Left ventricle myocardium inferior (tissue), 1 donor: ENCODE measurements at regions not wholly inside any gene's neighbourhood (a gene's known extent, or its start where the extent isn't known, plus 50 kb on each side); places are given as distances from the start of the nearest gene placed in this dataset.

Experiments
- DNase-seq: peaks from one replicate; pipeline ENCODE4 v3.0.0-alpha.2; 2020
- H3K27ac ChIP-seq: fragments of 200-600 bp; replicated peaks from 2 replicates; pipeline ENCODE4 v1.8.0; 2021
- H3K27me3 ChIP-seq: fragments of 200-600 bp; 2 replicates; pipeline ENCODE4 v1.8.0; 2021; ENCODE audit warnings: low read depth
- H3K36me3 ChIP-seq: fragments of 200-600 bp; 2 replicates; pipeline ENCODE4 v1.8.0; 2021
- H3K4me1 ChIP-seq: fragments of 200-600 bp; 2 replicates; pipeline ENCODE4 v1.8.0; 2021
- H3K4me3 ChIP-seq: fragments of 200-600 bp; 2 replicates; pipeline ENCODE4 v1.8.0; 2021; ENCODE audit warnings: mild to moderate bottlenecking, moderate library complexity
- H3K9me3 ChIP-seq: fragments of 200-600 bp; replicated peaks from 2 replicates; pipeline ENCODE4 v1.8.0; 2021
- intact Hi-C: fragments of 100-400 bp; cut with micrococcal nuclease; formaldehyde crosslinking; loops from one replicate; pipeline ENCODE4 v1.11.0; 2022
- TF ChIP-seq, protein P1 (sequence below): fragments of 200-600 bp; IDR thresholded peaks from 2 replicates; pipeline ENCODE4 v1.8.0; 2021; ENCODE audit warnings: antibody characterized with exemption, mild to moderate bottlenecking, borderline replicate concordance
- donor health status: DM: no; HTN: yes; CAD: no; lungs with severe emphysema.

DNA sequence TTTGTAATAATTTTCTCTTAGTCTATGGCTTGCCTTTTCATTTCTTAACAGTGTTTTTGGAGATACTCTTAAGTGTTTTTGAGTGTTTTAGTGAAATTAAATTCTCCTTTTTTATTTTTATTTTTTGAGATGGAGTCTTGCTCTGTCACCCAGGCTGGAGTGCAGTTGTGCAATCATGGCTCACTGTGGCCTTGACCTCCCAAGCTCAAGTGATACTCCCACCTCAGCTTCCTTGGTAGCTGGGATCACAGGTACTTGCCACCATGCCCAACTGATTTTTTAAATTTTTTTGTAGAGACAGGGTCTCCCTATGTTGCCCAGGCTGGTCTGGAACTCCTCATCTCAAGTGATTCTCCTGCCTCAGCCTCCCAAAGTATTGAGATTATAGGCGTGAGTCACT is 240.3 kb downstream of the PLPP3 start:
- Histone ChIP-seq H3K9me3 (peaks cover 5% of the 10 kb centered on the region), H3K27me3 (no peaks in the 10 kb centered on the region), H3K4me1 (no peaks in the 10 kb centered on the region), H3K27ac (no peak overlapping the region), H3K4me3 (no peak overlapping the region), H3K36me3 (no peaks in the 10 kb centered on the region)
- TF ChIP-seq, protein P1, sequence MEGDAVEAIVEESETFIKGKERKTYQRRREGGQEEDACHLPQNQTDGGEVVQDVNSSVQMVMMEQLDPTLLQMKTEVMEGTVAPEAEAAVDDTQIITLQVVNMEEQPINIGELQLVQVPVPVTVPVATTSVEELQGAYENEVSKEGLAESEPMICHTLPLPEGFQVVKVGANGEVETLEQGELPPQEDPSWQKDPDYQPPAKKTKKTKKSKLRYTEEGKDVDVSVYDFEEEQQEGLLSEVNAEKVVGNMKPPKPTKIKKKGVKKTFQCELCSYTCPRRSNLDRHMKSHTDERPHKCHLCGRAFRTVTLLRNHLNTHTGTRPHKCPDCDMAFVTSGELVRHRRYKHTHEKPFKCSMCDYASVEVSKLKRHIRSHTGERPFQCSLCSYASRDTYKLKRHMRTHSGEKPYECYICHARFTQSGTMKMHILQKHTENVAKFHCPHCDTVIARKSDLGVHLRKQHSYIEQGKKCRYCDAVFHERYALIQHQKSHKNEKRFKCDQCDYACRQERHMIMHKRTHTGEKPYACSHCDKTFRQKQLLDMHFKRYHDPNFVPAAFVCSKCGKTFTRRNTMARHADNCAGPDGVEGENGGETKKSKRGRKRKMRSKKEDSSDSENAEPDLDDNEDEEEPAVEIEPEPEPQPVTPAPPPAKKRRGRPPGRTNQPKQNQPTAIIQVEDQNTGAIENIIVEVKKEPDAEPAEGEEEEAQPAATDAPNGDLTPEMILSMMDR: no peak
- intact Hi-C loops: no loop called here
- no peak for DNase-seq

DNA sequence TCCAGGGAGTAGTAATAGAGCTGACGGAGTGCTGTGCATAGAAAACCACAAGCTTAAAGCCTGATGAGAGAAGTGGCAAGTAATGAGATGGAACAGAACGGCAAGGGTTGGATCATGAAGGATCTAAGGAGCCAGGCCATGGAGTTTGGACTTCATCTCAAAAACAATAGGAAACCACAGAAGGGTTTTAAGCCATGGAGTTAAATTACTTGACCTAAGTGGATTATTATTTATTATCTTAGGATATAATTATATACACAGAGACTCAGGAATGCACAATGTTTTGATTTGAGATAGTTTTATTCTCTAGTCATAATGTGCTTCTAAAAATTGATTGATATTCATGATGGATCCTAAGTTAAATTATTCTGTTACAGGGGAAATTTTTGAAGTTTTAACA is 242.4 kb downstream of the PLPP3 start:
- TF ChIP-seq, protein P1: no peak
- H3K27me3 ChIP-seq: no peaks in the 10 kb centered on the region
- intact Hi-C loops: no loop called here

GRCh38 chr1:56335394-56335793 is 244.0 kb downstream of the PLPP3 start:
- DNase-seq: no peak
- Histone ChIP-seq H3K4me1 (peaks cover 4% of the 10 kb centered on the region), H3K9me3 (no peaks in the 10 kb centered on the region), H3K36me3 (no peaks in the 10 kb centered on the region), H3K27me3 (no peaks in the 10 kb centered on the region), H3K27ac (no peak overlapping the region), H3K4me3 (no peak overlapping the region)
- intact Hi-C loops: no loop called here
- TF ChIP-seq, protein P1: no peak

More for the DNA sequence above, 242.4 kb downstream of the PLPP3 start:
- Histone ChIP-seq H3K9me3 (no peaks in the 10 kb centered on the region), H3K36me3 (no peaks in the 10 kb centered on the region), H3K4me3 (no peak overlapping the region), H3K27ac (no peak overlapping the region), H3K4me1 (no peaks in the 10 kb centered on the region)
- no peak for DNase-seq

DNA sequence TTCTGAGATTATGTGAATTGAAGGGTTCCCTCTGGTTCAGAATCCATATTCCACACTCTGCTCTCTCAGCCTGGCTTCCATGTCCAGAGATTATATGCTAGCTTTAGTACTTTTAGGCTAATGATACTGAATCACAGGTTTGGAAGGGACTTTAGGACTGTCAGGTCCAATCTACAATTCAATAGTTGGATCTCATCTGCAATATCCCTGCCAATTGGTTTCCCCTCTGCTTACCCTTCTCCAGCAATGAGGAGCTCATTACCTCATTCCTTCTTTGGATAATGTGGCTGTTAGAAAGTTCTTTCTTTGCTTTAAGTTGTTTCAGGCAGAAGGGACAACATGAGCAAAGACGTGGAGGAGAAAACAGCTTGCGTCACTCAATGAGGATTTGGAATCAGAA is 245.3 kb downstream of the PLPP3 start:
- DNase-seq: no peak
- H3K4me3 ChIP-seq: no peak overlapping the region
- TF ChIP-seq, protein P1: no peak
- H3K36me3 ChIP-seq: no peaks in the 10 kb centered on the region
- no peaks in the 10 kb centered on the region for H3K9me3 ChIP-seq
- H3K27me3 ChIP-seq: no peaks in the 10 kb centered on the region
- H3K4me1 ChIP-seq: peaks cover 6% of the 10 kb centered on the region
- no peak overlapping the region for H3K27ac ChIP-seq
- intact Hi-C loops: no loop called here

- TF ChIP-seq, protein P1: no peak
- Histone ChIP-seq H3K9me3 (no peaks in the 10 kb centered on the region), H3K27me3 (no peaks in the 10 kb centered on the region), H3K27ac (no peak overlapping the region), H3K36me3 (no peaks in the 10 kb centered on the region), H3K4me3 (no peak overlapping the region), H3K4me1 (peaks cover 6% of the 10 kb centered on the region)
- no peak for DNase-seq
- intact Hi-C loops: no loop called here
These were observed 245.9 kb downstream of the PLPP3 start for GRCh38 chr1:56333461-56333860.
